GM12874 (cell line): ENCODE measurements at regions not wholly inside any gene's neighbourhood (a gene's known extent, or its start where the extent isn't known, plus 50 kb on each side); places are given as distances from the start of the nearest gene placed in this dataset.

ENCODE experiments used
- TF ChIP-seq, protein P1 (sequence below): IDR thresholded peaks from 2 replicates; pipeline ENCODE4 v1.5.1; 2011; ENCODE audit warnings: low read depth, mild to moderate bottlenecking, control low read depth, low read length, moderate library complexity; ENCODE audit not compliant: insufficient read depth

DNA sequence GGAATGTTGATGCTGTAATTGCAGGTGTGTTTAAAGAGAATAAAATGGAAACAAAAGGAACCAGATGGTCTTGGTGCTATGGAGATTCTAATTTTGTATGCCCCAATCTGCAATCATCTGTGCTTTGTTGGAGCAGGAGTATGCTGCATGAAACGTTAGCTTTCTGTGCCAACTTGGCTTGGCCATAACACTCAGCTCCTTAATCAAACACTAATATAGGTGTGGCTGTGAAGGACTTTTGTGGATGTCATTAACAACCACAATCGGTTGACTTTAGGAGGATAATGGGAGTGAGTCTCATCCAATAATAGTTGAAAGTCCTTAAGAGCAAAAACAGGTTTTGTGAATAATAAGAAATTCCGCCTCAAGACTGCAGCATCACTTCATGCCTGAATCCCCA, 399.2 kb downstream of the NLGN4X start:
- TF ChIP-seq, protein P1, sequence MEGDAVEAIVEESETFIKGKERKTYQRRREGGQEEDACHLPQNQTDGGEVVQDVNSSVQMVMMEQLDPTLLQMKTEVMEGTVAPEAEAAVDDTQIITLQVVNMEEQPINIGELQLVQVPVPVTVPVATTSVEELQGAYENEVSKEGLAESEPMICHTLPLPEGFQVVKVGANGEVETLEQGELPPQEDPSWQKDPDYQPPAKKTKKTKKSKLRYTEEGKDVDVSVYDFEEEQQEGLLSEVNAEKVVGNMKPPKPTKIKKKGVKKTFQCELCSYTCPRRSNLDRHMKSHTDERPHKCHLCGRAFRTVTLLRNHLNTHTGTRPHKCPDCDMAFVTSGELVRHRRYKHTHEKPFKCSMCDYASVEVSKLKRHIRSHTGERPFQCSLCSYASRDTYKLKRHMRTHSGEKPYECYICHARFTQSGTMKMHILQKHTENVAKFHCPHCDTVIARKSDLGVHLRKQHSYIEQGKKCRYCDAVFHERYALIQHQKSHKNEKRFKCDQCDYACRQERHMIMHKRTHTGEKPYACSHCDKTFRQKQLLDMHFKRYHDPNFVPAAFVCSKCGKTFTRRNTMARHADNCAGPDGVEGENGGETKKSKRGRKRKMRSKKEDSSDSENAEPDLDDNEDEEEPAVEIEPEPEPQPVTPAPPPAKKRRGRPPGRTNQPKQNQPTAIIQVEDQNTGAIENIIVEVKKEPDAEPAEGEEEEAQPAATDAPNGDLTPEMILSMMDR = no peak

DNA sequence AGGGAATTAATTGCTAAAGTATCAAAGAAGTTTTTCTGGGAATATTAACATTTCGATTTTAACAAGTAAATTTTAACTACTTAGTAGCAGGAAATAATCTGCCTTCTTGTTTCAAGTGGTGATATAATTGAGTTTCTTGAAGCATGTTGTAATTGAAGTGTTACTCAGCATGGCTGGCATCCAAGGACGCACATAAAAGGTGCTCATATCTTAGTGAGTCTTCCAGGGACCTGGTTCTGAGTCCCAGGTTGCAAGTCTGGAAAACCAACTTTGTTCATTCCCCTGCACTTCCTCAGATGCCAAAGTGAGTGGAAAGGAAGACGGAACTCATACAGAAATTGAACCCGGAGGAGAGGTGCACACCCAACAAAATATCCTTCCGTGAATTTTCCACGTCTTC, 399.6 kb downstream of the NLGN4X start:
- TF ChIP-seq, protein P1 = no peak

DNA sequence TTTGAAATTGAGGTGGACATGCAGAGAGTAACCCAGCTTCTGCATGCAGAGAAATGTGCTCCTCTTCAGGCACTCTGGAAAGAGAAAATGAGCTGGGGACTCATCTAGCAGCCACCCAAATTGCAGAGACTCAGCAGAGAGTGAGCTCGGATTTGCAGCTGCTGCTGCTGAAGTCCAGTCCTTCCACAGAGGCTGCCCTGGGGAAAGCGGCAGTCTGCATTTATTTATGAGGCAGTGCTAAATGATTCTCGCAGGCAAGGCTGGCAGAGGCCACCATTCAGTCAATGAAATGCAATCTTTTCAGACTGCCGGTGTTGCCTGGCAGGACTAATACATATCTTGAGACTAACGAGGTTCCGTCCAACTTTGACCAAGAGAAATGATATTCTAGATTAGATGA, 404.8 kb downstream of the NLGN4X start:
- TF ChIP-seq, protein P1 = no peak

DNA sequence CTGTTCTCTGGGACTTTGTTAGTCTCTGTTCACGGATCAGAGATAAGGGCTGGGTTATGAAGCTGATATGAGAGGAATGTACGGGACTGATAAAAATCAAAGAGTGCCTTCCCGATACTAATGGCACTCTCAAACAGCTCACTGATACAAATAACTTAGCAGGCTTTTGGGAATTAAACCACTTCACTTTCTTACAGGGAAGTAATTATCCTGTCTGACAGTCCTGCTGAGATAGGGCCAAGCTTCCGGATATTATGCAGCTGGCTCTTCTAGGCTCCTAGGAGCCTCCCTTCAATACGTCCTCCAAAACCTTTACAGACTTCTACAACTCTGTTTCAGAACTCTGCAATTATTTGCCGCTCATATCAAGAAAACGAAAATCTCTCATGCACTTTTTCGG, 418.0 kb downstream of the NLGN4X start:
- TF ChIP-seq, protein P1 = no peak

DNA sequence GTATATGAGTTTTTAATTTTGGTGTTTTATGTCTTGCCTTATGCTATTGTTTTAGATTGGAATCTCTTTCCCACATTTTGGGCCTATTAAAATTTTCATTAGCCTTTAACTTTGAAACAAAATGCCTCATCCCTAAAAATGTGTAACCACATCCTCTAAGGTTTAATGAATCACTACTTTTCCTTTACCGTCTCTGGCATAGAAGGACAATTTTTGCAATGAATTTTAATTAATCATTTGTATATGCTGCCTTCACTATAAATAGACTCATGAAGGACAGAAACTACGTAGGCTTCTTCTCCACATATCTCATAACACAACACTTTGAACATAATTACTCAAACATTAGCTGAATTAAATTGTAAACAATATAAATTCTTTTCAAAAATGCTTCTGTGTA, 421.5 kb downstream of the NLGN4X start:
- TF ChIP-seq, protein P1 = no peak

DNA sequence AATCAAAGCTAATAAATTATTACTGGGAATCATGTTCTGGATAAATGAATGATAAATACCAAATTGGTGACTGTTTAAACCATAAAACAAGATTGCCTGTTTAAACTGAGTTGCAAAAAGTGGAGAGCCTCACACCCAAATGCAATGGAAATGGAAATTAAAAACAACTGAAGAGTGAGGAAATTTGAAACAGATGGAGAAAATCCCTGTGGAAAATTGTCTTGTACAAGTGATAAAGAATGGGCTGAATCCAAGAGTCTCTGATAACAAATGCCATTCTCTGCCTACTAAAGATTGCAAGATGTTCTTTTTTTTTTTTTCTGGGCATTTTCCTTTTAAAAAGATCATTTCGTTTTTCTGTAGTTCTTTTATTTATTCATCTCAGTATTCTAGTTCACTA, 426.3 kb downstream of the NLGN4X start:
- TF ChIP-seq, protein P1 = no peak

DNA sequence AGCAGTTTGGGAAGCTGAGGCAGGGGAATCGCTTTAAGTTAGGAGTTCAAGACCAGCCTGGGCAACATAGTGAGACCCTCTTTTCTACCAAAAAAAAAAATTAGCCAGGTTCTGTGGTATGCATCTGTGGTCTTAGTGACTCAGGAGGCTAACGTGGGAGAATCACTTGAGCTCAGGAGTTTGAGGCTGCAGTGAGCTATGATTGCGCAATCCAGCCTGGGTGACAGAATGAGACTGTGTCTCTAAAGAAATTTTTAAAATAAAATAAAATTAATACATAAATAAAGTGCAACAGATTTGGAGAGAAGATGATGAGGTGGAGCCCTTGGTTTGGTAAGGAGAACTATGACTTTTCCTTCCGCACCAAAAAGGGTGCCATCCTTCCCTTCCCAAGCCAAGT, 436.9 kb downstream of the NLGN4X start:
- TF ChIP-seq, protein P1 = no peak

DNA sequence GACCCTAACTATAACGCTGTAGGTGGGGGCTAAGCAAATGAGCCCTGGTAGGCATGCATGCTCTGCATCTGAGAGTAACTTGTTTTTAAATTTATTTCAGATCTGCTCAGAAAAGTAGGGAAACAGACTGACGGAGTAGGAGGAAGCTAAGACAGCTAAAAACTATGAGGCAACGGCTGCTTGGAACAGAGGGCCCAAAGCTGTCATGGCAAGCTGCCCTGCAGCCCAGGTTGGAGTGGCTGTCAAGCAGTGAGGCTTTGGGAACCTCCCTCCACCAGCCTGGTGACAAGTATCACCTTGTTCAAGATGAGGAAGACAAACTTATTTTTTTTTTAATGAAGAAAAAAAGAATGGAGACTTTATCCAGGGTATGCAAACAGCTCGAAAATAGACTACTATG, 439.8 kb downstream of the NLGN4X start:
- TF ChIP-seq, protein P1 = no peak
